SK-N-SH (cell line): ENCODE measurements at regions not wholly inside any gene's neighbourhood (a gene's known extent, or its start where the extent isn't known, plus 50 kb on each side); places are given as distances from the start of the nearest gene placed in this dataset.

ENCODE experiments used
- CTCF ChIA-PET: fragments of 300-600, 350-600 bp; formaldehyde crosslinking; extraction: SDS; loops from one replicate; lab custom pipeline; 2021; lab: Yijun Ruan, JAX
- POLR2A ChIA-PET: fragments of 350-600 bp; sonication (Branson Sonifier 250); formaldehyde crosslinking; extraction: SDS; loops from one replicate; lab custom pipeline; 2020; ENCODE audit warnings: antibody characterized with exemption, inconsistent platforms; lab: Yijun Ruan, JAX
- DNase-seq: peaks from one replicate; pipeline ENCODE4 v3.0.0; 2012
- H2AFZ ChIP-seq: fragments of 200-600 bp; sonication (generic); 2 replicates; pipeline ENCODE4 v1.8.1; 2016; ENCODE audit warnings: antibody characterized with exemption, mild to moderate bottlenecking, low read depth
- H3F3A ChIP-seq: fragments of 200-600 bp; sonication (generic); replicated peaks from 2 replicates; pipeline ENCODE3; 2016; ENCODE audit warnings: antibody characterized with exemption, mild to moderate bottlenecking; ENCODE audit not compliant: insufficient read depth
- H3K27ac ChIP-seq, 2 experiments: fragments of 200-500 bp in 1 of 2; fragments of 200-600 bp in 1 of 2; sonication (Bioruptor generic) in 1 of 2; sonication (generic), shearing (Covaris generic) in 1 of 2; 2 replicates each; pipeline versions ENCODE4 v1.5.1 to v1.6.1; 2014 to 2016; ENCODE audit warnings: low read depth in 2 of 2, inconsistent platforms in 1 of 2, low read length in 1 of 2, mild to moderate bottlenecking in 1 of 2, mixed read lengths in 1 of 2
- H3K27me3 ChIP-seq: fragments of 200-600 bp; sonication (generic), shearing (Covaris generic); 2 replicates; pipeline ENCODE4 v1.6.1; 2016; ENCODE audit warnings: mixed run types; ENCODE audit not compliant: insufficient read depth
- H3K36me3 ChIP-seq, 2 experiments: fragments of 200-500 bp in 1 of 2; fragments of 200-600 bp in 1 of 2; sonication (Bioruptor generic) in 1 of 2; sonication (generic) in 1 of 2; replicated peaks in 1 of 2; 2 replicates each; pipeline versions ENCODE3 to v1.5.1; 2014 to 2016; ENCODE audit warnings: low read length in 1 of 2, mild to moderate bottlenecking in 1 of 2; ENCODE audit not compliant: insufficient read depth in 2 of 2, control insufficient read depth in 1 of 2
- H3K4me1 ChIP-seq, 2 experiments: fragments of 200-500 bp in 1 of 2; fragments of 200-600 bp in 1 of 2; sonication (Bioruptor generic) in 1 of 2; sonication (generic), shearing (Covaris generic) in 1 of 2; 2 replicates each; pipeline versions ENCODE4 v1.5.1 to v1.6.1; 2014 to 2016; ENCODE audit warnings: low read depth in 1 of 2, low read length in 1 of 2, mixed run types in 1 of 2; ENCODE audit not compliant: insufficient read depth in 2 of 2, control insufficient read depth in 1 of 2
- H3K4me2 ChIP-seq: fragments of 200-600 bp; sonication (generic), shearing (Covaris generic); 2 replicates; pipeline ENCODE4 v1.6.1; 2017; ENCODE audit warnings: mixed run types
- H3K4me3 ChIP-seq, 2 experiments: fragments of 200-500 bp in 1 of 2; fragments of 200-600 bp in 1 of 2; sonication (Bioruptor generic) in 1 of 2; sonication (generic), shearing (Covaris generic) in 1 of 2; 2 replicates each; pipeline versions ENCODE4 v1.5.1 to v1.8.1; 2014 to 2016; ENCODE audit warnings: low read depth in 2 of 2, inconsistent platforms in 1 of 2, low read length in 1 of 2, mild to moderate bottlenecking in 1 of 2, mixed read lengths in 1 of 2, moderate library complexity in 1 of 2
- H3K79me2 ChIP-seq: fragments of 200-600 bp; sonication (generic); 2 replicates; pipeline ENCODE4 v1.8.1; 2017; ENCODE audit warnings: mild to moderate bottlenecking; ENCODE audit not compliant: insufficient read depth
- H3K9ac ChIP-seq: fragments of 200-600 bp; sonication (generic); 2 replicates; pipeline ENCODE4 v1.6.1; 2017; ENCODE audit warnings: mixed run types
- H3K9me2 ChIP-seq: fragments of 200-600 bp; sonication (generic); 2 replicates; pipeline ENCODE4 v1.6.1; 2017; ENCODE audit warnings: mixed run types
- H3K9me3 ChIP-seq: fragments of 200-600 bp; sonication (generic); 2 replicates; pipeline ENCODE4 v1.6.1; 2017; ENCODE audit warnings: mixed run types, mild to moderate bottlenecking, moderate library complexity
- H4K20me1 ChIP-seq: fragments of 200-600 bp; sonication (generic); 2 replicates; pipeline ENCODE4 v1.6.1; 2017; ENCODE audit warnings: mild to moderate bottlenecking, mixed run types; ENCODE audit not compliant: insufficient read depth
- CHD2 ChIP-seq: fragments of 150-350 bp; IDR thresholded peaks from 2 replicates; pipeline ENCODE4 v1.6.1; 2018; ENCODE audit warnings: low read length; ENCODE audit not compliant: partially characterized antibody
- CTCF ChIP-seq: fragments of 200-600 bp; sonication (generic); IDR thresholded peaks from 2 replicates; pipeline ENCODE4 v1.6.1; 2017; ENCODE audit warnings: antibody characterized with exemption, mild to moderate bottlenecking, moderate library complexity
- ELF1 ChIP-seq: IDR thresholded peaks from 2 replicates; pipeline ENCODE4 v1.4.0; 2012
- FOSL2 ChIP-seq: IDR thresholded peaks from 2 replicates; pipeline ENCODE4 v1.4.0; 2012; ENCODE audit warnings: low read depth, mild to moderate bottlenecking, moderate library complexity, borderline replicate concordance
- FOXJ3 ChIP-seq: sonication (generic); formaldehyde crosslinking; IDR thresholded peaks from 2 replicates; pipeline ENCODE4 v1.5.1; 2020; ENCODE audit warnings: mild to moderate bottlenecking, missing genetic modification reagents
- FOXM1 ChIP-seq: IDR thresholded peaks from 2 replicates; pipeline ENCODE4 v1.4.0; 2012; ENCODE audit warnings: low read depth, mild to moderate bottlenecking
- GATA2 ChIP-seq: sonication (generic); formaldehyde crosslinking; IDR thresholded peaks from 2 replicates; pipeline ENCODE4 v1.5.0; 2020; ENCODE audit warnings: mild to moderate bottlenecking, missing genetic modification reagents
- JUND ChIP-seq: IDR thresholded peaks from 2 replicates; pipeline ENCODE4 v1.4.0; 2012
- MEF2A ChIP-seq: IDR thresholded peaks from 2 replicates; pipeline ENCODE4 v1.4.0; 2012; ENCODE audit warnings: low read depth, borderline replicate concordance
- NFIC ChIP-seq: IDR thresholded peaks from 2 replicates; pipeline ENCODE4 v1.4.0; 2012; ENCODE audit warnings: borderline replicate concordance
- RFX5 ChIP-seq: IDR thresholded peaks from 2 replicates; pipeline ENCODE4 v1.6.1; 2012; ENCODE audit warnings: mild to moderate bottlenecking, improper control_type of control experiment, low read length
- RXRA ChIP-seq: IDR thresholded peaks from 2 replicates; pipeline ENCODE4 v1.4.0; 2012; ENCODE audit warnings: low read depth, mild to moderate bottlenecking, borderline replicate concordance
- SMC3 ChIP-seq: IDR thresholded peaks from 2 replicates; pipeline ENCODE4 v1.6.1; 2012; ENCODE audit warnings: low read depth, low read length, improper control_type of control experiment
- TCF12 ChIP-seq: IDR thresholded peaks from 2 replicates; pipeline ENCODE4 v1.4.0; 2012
- TEAD4 ChIP-seq: IDR thresholded peaks from 2 replicates; pipeline ENCODE4 v1.4.0; 2012; ENCODE audit warnings: mild to moderate bottlenecking, borderline replicate concordance; ENCODE audit not compliant: insufficient read depth
- WGBS: methylation state at CpG from one replicate; pipeline ENCODE4 v1.1.6; 2017; ENCODE audit warnings: low lambda C conversion rate; 5-methylcytosine and 5-hydroxymethylcytosine counted together
- TF ChIP-seq, protein P1 (sequence below): IDR thresholded peaks from 2 replicates; pipeline ENCODE4 v1.4.0; 2012; ENCODE audit warnings: low read depth, borderline replicate concordance
- TF ChIP-seq, protein P2 (sequence below): IDR thresholded peaks from 2 replicates; pipeline ENCODE4 v1.4.0; 2012; ENCODE audit warnings: low read depth, borderline replicate concordance

DNA sequence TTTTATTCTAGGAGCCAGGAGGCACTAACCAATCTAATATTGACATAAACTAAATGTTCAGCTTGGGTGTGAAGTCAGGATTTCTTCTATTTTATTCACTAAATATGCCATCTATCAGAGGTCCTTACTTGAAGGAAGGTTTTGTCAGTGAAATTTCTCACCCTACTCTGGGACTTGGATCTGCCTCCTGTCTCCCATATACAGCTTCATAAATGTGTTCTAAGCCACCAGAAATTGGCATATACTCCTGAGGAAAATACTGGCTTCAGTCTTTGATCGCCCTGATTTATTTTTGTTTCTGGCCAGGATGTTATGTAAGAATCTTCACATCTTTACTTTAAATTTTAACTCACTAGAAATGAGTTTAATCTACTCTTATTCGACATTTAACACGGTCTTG lies 647.7 kb downstream of the C6orf118 start:
- H3K79me2 ChIP-seq = no peaks in the 10 kb centered on the region
- H3K27ac ChIP-seq = no peak overlapping the region
- no peaks in the 10 kb centered on the region for H4K20me1 ChIP-seq
- no peak overlapping the region for H3K4me2 ChIP-seq
- no peaks in the 10 kb centered on the region for H3K27me3 ChIP-seq
- 18% methylated on average over 3 of the region's 3 CpGs for WGBS
- POLR2A ChIA-PET = no interaction called here
- H3K9me2 ChIP-seq = no peaks in the 10 kb centered on the region
- DNase-seq = no peak
- H3K4me1 ChIP-seq = no peaks in the 10 kb centered on the region
- no peak for TF ChIP-seq FOXM1
- TF ChIP-seq TEAD4 = no peak
- no peak for TF ChIP-seq TCF12
- no peak for TF ChIP-seq JUND
- TF ChIP-seq, protein P1, sequence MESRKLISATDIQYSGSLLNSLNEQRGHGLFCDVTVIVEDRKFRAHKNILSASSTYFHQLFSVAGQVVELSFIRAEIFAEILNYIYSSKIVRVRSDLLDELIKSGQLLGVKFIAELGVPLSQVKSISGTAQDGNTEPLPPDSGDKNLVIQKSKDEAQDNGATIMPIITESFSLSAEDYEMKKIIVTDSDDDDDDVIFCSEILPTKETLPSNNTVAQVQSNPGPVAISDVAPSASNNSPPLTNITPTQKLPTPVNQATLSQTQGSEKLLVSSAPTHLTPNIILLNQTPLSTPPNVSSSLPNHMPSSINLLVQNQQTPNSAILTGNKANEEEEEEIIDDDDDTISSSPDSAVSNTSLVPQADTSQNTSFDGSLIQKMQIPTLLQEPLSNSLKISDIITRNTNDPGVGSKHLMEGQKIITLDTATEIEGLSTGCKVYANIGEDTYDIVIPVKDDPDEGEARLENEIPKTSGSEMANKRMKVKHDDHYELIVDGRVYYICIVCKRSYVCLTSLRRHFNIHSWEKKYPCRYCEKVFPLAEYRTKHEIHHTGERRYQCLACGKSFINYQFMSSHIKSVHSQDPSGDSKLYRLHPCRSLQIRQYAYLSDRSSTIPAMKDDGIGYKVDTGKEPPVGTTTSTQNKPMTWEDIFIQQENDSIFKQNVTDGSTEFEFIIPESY = no peak
- TF ChIP-seq, all 33 proteins: peak for 0
- CTCF ChIA-PET = no interaction called here
- Histone ChIP-seq H3K9me3 (no peaks in the 10 kb centered on the region), H3K4me3 (no peak overlapping the region), H2AFZ (no peak overlapping the region), H3F3A (no peaks in the 10 kb centered on the region), H3K36me3 (no peaks in the 10 kb centered on the region), H3K9ac (no peak overlapping the region)

GRCh38 chr6:164660781-164661180 lies 648.6 kb downstream of the C6orf118 start:
- H3K27ac ChIP-seq = no peak overlapping the region
- no peaks in the 10 kb centered on the region for H3K9me3 ChIP-seq
- H3K79me2 ChIP-seq = no peaks in the 10 kb centered on the region
- H3F3A ChIP-seq = no peaks in the 10 kb centered on the region
- no peaks in the 10 kb centered on the region for H3K36me3 ChIP-seq
- no peaks in the 10 kb centered on the region for H3K9me2 ChIP-seq
- no peak overlapping the region for H2AFZ ChIP-seq
- H3K9ac ChIP-seq = no peak overlapping the region
- H3K4me1 ChIP-seq = no peaks in the 10 kb centered on the region
- H4K20me1 ChIP-seq = no peaks in the 10 kb centered on the region
- no peaks in the 10 kb centered on the region for H3K27me3 ChIP-seq
- H3K4me3 ChIP-seq = no peak overlapping the region
- no peak overlapping the region for H3K4me2 ChIP-seq
- TF ChIP-seq, protein P1 = no peak
- TF ChIP-seq RXRA = no peak
- no peak for TF ChIP-seq NFIC
- TF ChIP-seq SMC3 = no peak
- no peak for TF ChIP-seq ELF1
- no peak for TF ChIP-seq FOXJ3 (CRISPR knock-in tag)
- TF ChIP-seq GATA2 (CRISPR knock-in tag) = no peak
- TF ChIP-seq CHD2 = no peak
- TF ChIP-seq, protein P2, sequence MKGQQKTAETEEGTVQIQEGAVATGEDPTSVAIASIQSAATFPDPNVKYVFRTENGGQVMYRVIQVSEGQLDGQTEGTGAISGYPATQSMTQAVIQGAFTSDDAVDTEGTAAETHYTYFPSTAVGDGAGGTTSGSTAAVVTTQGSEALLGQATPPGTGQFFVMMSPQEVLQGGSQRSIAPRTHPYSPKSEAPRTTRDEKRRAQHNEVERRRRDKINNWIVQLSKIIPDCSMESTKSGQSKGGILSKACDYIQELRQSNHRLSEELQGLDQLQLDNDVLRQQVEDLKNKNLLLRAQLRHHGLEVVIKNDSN = no peak
- TF ChIP-seq MEF2A = no peak
- TF ChIP-seq TEAD4 = no peak
- TF ChIP-seq CTCF = no peak
- TF ChIP-seq FOSL2 = no peak
- no peak for TF ChIP-seq RFX5
- CTCF ChIA-PET = interaction anchor here (1.6 kb wide), 1 partner anchor 10 kb away, joined by 4 read pairs; no protein-coding TSS in a partner anchor
- POLR2A ChIA-PET = no interaction called here
- no peak for DNase-seq
- WGBS = 7% methylated on average over 1 of the region's 1 CpG
